ENCODE measurements at regions not wholly inside any gene's neighbourhood (a gene's known extent, or its start where the extent isn't known, plus 50 kb on each side); places are given as distances from the start of the nearest gene placed in this dataset.

DNA sequence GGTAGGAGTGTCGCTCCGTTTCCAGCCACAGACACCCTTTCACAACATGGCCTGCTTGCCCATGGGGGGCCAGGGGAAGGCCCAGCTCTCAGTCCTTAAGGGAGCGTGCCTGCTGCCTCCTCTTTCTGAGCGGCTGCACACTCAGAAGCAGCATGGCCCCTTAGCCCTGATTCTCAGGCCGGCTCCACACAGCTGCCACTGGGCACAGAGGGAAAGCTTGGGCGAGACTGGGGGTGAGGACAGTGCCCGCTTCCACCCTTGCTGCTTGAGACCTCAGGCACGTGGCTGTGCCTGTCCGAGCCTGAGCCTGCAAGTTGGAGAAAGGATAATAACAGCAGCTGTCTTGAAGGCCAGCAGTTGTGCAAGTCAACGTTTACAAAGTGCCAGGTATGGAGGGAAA, 416.3 kb downstream of the SHANK2 start:
- peaks cover 2% of the 10 kb centered on the region; the same call in 1 of the 2 replicates for H3K4me1 ChIP-seq (ENCODE audit: insufficient read depth, low read length)
- H3K27me3 ChIP-seq (ENCODE audit: insufficient read depth, low read length): no peaks in the 10 kb centered on the region
- H4K5ac ChIP-seq (ENCODE audit: insufficient read length, low read depth, low read length): no peak overlapping the region
- DNase-seq: no peak
- H3K56ac ChIP-seq (ENCODE audit: insufficient read length, low read depth, low read length): no peak overlapping the region
- no peaks in the 10 kb centered on the region for H3K79me1 ChIP-seq (ENCODE audit: insufficient read depth, low read depth, low read length, poor library complexity, severe bottlenecking)
- no peak overlapping the region for H4K8ac ChIP-seq (replicated peaks; ENCODE audit: insufficient read length, low read depth, low read length)
- H2AFZ ChIP-seq (ENCODE audit: low read length): no peak overlapping the region
- no peak overlapping the region; a peak in 1 of 7 replicates for H3K27ac Mint-ChIP-seq
- H2BK5ac ChIP-seq (ENCODE audit: insufficient read length, low read length): no peak overlapping the region
- no peak overlapping the region for H2BK20ac ChIP-seq (ENCODE audit: low read depth, low read length, poor library complexity, severe bottlenecking)
- no peak overlapping the region for H3K4me3 Mint-ChIP-seq
- no peak overlapping the region for H3K9ac ChIP-seq (ENCODE audit: extremely low read depth, insufficient read length, low read length)
- H3K23me2 ChIP-seq (ENCODE audit: insufficient read length, low read depth, low read length, poor library complexity, severe bottlenecking): no peaks in the 10 kb centered on the region
- H3K9me3 ChIP-seq (ENCODE audit: control insufficient read depth, low read depth, low read length): no peaks in the 10 kb centered on the region
- H3K14ac ChIP-seq (ENCODE audit: insufficient read depth, low read length): no peak overlapping the region
- H4K20me1 ChIP-seq (ENCODE audit: control insufficient read depth, insufficient read depth, insufficient read length): peaks cover 5% of the 10 kb centered on the region
- H3K18ac ChIP-seq (ENCODE audit: insufficient read length, low read depth, low read length): no peak overlapping the region
- no peak overlapping the region for H3K4ac ChIP-seq (ENCODE audit: low read depth, low read length)
- no peak overlapping the region for H2BK15ac ChIP-seq (ENCODE audit: low read depth, low read length)
- H3K27me3 Mint-ChIP-seq (ENCODE audit: low read depth): peaks cover 1% of the 10 kb centered on the region; the same call in 1 of the 2 replicates
- H2BK12ac ChIP-seq (ENCODE audit: insufficient read length, low read depth, low read length): no peak overlapping the region
- WGBS (ENCODE audit: extremely low coverage, insufficient read length, low lambda C conversion rate): no CpG with 5 or more reads among the region's 10 CpGs
- H3T11ph ChIP-seq (ENCODE audit: low read length): no peak overlapping the region
- peaks cover 32 to 49% of the 10 kb centered on the region in 2 experiments for H3K4me1 Mint-ChIP-seq
- H2BK120ac ChIP-seq (ENCODE audit: low read depth, low read length, poor library complexity, severe bottlenecking): no peak overlapping the region
- no peak overlapping the region for H3K4me2 ChIP-seq (ENCODE audit: insufficient read depth, insufficient read length, low read length)
- H3K23ac ChIP-seq (ENCODE audit: insufficient read length, low read depth, low read length): no peak overlapping the region
- TF ChIP-seq, protein P1, sequence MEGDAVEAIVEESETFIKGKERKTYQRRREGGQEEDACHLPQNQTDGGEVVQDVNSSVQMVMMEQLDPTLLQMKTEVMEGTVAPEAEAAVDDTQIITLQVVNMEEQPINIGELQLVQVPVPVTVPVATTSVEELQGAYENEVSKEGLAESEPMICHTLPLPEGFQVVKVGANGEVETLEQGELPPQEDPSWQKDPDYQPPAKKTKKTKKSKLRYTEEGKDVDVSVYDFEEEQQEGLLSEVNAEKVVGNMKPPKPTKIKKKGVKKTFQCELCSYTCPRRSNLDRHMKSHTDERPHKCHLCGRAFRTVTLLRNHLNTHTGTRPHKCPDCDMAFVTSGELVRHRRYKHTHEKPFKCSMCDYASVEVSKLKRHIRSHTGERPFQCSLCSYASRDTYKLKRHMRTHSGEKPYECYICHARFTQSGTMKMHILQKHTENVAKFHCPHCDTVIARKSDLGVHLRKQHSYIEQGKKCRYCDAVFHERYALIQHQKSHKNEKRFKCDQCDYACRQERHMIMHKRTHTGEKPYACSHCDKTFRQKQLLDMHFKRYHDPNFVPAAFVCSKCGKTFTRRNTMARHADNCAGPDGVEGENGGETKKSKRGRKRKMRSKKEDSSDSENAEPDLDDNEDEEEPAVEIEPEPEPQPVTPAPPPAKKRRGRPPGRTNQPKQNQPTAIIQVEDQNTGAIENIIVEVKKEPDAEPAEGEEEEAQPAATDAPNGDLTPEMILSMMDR (conservative IDR thresholded peaks at IDR 0.05): no peak
- peaks cover 0 to 9% (median 5%) of the 10 kb centered on the region in 3 experiments; a peak in 4 of 7 replicates for H3K36me3 Mint-ChIP-seq (ENCODE audit: insufficient read depth in 1 of 3, low read depth in 3 of 3)
- no peak overlapping the region for H3K27ac ChIP-seq (ENCODE audit: insufficient read length, low read depth, low read length)
- no peaks in the 10 kb centered on the region for H3K79me2 ChIP-seq (ENCODE audit: insufficient read depth, low read length)
- H4K91ac ChIP-seq (ENCODE audit: insufficient read length, low read depth, low read length): no peak overlapping the region
- H2AK5ac ChIP-seq (ENCODE audit: insufficient read length, low read length): no peak overlapping the region
- peaks cover 0 to 5% of the 10 kb centered on the region in 2 experiments; a peak in 2 of 5 replicates for H3K9me3 Mint-ChIP-seq
